ENCODE measurements at regions not wholly inside any gene's neighbourhood (a gene's known extent, or its start where the extent isn't known, plus 50 kb on each side); places are given as distances from the start of the nearest gene placed in this dataset.

DNA sequence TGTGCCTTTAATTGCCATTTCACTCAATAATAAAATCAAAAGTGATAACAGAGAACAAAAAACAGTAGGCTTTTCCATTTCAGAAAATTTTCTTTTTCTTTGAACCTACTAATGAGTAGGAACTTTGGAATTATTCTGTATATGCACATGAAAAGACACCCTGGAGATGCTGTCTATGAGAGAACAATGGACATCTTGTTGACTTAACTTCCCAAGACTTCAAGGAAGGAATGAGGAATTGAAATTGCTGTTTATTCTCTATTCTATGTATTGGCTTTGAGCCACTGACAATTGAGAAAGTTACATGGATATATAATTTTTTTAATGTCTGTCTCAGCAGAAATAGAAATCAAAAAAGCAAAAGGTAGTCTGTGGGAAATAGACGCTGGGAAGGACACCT is 98.6 kb upstream of the PCSK2 start:
- no peak overlapping the region for H3K27ac ChIP-seq
- TF ChIP-seq ZFX (IDR thresholded peaks at IDR 0.05) = no peak
- no peak for TF ChIP-seq CTCF (conservative IDR thresholded peaks at IDR 0.05)

DNA sequence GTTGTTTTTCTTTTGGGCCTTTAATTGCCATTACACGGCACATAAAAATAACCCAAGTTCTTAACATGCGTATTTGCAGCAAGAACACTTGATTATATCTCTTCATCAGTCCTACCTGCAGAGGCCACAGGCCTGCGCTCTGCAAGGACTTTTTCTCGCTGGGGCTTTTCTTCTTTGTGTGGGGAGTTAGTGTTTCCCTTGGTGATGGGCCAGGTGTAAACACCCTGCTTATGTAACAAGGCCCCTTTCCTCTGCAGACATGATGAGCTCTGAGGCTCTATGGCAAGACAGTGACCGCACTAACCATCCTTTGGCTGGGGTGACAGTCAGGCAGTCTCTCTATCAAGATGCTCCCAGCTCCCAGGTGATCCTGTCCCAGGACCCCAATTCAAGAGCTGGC is 97.8 kb upstream of the PCSK2 start:
- TF ChIP-seq ZFX (IDR thresholded peaks at IDR 0.05) = no peak
- TF ChIP-seq CTCF (conservative IDR thresholded peaks at IDR 0.05) = no peak
- no peak overlapping the region for H3K27ac ChIP-seq

DNA sequence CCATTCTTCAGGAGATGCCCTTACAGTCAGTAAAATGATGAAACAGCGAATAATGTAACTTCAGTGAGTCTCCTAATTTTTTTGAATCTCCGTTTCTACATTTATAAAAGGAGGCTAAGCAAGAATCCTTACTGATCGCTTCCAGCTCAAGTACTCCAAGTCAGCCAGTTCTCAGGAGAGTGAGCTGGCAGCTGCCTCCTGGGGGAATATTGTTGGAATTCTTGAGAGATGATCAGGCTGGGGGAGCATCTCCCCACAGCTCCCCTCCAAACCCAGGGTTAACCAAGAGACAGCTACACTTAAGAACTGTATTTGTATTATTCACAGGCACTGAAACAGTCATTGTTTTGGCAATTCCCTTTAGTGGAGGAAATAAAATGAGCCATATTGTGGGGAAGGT is 89.1 kb upstream of the PCSK2 start:
- no peak overlapping the region for H3K27ac ChIP-seq
- TF ChIP-seq ZFX (IDR thresholded peaks at IDR 0.05) (no peak), CTCF (conservative IDR thresholded peaks at IDR 0.05) (no peak)

DNA sequence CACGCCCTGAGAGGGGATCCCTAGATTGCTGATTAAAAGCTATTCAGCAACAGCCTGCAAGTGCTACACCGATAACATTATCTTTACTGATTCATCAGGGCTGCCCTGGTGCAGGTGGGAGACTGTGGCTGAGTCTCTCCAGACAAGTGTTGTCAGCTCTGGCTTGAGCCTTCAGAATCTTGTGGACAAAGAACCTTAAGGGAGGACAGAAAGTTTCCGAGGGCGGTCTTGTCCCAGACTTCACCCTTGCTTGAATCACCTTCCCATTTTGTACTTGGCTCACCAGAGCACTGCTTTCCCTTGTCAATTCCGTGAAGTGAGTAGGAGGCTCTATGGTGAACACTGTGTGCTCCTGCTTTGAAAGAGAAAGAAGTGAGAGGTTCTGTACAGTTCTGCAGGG is 88.6 kb upstream of the PCSK2 start:
- H3K27ac ChIP-seq = no peak overlapping the region
- TF ChIP-seq ZFX (IDR thresholded peaks at IDR 0.05) = no peak
- no peak for TF ChIP-seq CTCF (conservative IDR thresholded peaks at IDR 0.05)

DNA sequence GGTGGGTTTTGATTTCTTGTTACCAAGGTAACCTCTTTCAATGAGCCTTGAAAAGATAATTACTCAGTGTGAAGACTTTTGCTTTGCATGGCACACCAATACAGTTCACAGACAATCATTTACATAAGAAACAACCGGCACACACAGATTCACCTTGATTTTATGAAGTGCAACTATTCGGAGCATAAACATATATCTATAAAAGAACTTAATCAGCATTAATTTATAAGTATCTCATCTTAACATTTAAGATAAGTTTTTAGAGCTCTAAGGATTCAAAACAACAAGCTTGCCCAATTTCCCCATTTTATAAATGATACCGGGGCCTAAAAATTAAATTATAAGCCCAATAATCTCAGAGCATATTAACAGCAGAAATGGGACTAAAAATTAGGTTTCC is 85.9 kb upstream of the PCSK2 start:
- no peak for TF ChIP-seq ZFX (IDR thresholded peaks at IDR 0.05)
- H3K27ac ChIP-seq = no peak overlapping the region

- no peak overlapping the region for H3K27ac ChIP-seq
- no peak for TF ChIP-seq CTCF (conservative IDR thresholded peaks at IDR 0.05)
- no peak for TF ChIP-seq ZFX (IDR thresholded peaks at IDR 0.05)
Observed at GRCh38 chr20:17141568-17141967, 85.3 kb upstream of the PCSK2 start.

DNA sequence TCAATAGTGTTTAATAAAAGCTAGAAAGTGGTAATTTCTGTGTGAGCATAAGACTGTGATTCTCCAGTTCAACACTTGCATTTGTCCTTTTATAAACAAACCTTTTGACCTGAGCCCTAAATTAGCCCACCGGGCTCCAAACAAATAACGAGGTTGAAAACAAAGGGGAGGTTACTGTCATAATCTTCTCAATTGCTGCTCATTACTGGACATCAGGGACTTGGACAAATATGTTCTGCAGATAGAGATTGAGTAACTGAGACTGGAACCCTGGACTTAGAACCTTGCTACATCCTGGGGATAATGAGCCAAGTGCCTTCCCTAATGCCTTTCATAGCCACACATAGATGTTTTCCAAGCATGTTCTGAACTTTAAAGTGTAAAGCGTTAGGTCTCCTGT is 84.2 kb upstream of the PCSK2 start:
- TF ChIP-seq ZFX (IDR thresholded peaks at IDR 0.05) = no peak
- no peak for TF ChIP-seq CTCF (conservative IDR thresholded peaks at IDR 0.05)
- no peak overlapping the region for H3K27ac ChIP-seq

DNA sequence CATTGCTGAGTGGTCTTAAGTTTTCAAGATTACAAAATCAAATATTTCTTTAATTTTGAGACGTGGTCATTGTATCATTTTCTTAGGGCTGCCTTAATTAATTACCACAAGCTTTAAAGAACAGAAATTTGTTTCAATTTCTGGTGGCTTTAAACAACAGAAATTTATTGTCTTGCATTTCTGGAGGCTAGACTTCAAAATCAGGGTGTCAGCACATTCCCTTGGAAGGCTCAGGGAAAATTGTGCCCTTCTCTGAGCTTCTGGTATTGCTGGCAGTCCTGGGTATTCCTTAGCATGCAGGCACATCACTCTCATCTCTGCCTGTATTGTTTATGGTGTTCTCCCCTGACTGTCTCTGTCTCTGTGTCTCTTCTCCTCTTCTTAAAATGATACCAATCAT is 76.0 kb upstream of the PCSK2 start:
- H3K27ac ChIP-seq = no peak overlapping the region
- TF ChIP-seq CTCF (conservative IDR thresholded peaks at IDR 0.05) = no peak
- TF ChIP-seq ZFX (IDR thresholded peaks at IDR 0.05) = no peak
